Stimulated activated effector memory CD8-positive, alpha-beta T cell treated with anti-CD3 and anti-CD28 coated beads, Interleukin-12 subunit alpha, Interleukin-12 subunit beta, amount 100 ng/mL, for 72 hours (primary cell): ENCODE measurements at regions not wholly inside any gene's neighbourhood (a gene's known extent, or its start where the extent isn't known, plus 50 kb on each side); places are given as distances from the start of the nearest gene placed in this dataset.
"Not testable (repeated sequence)": the region's sequence is repeated elsewhere in the genome, so short reads cannot be mapped to it uniquely, and the experiment has no call there.

Experiments used
- ATAC-seq: fragments of 150-1000 bp; cut with Tn5 transposase; 2 replicates; pipeline ENCODE4 v1.10.0; 2021
- DNase-seq, 2 donors: peaks; one replicate each; pipeline ENCODE4 v3.0.0; 2021 to 2022; ENCODE audit warnings: low spot score in 2 of 2
- H3K27ac Mint-ChIP-seq: one replicate; pipeline ENCODE4 v1.8.0; 2022; ENCODE audit warnings: mild to moderate bottlenecking, mixed read lengths
- H3K36me3 Mint-ChIP-seq: one replicate; pipeline ENCODE4 v1.8.0; 2022; ENCODE audit warnings: mild to moderate bottlenecking, mixed read lengths
- H3K4me1 Mint-ChIP-seq: one replicate; pipeline ENCODE4 v1.8.0; 2022; ENCODE audit warnings: mixed read lengths
- H3K4me3 Mint-ChIP-seq: one replicate; pipeline ENCODE4 v1.8.0; 2022; ENCODE audit warnings: mild to moderate bottlenecking, mixed read lengths
- H3K9me3 Mint-ChIP-seq: one replicate; pipeline ENCODE4 v1.8.0; 2022; ENCODE audit warnings: mixed read lengths

DNA sequence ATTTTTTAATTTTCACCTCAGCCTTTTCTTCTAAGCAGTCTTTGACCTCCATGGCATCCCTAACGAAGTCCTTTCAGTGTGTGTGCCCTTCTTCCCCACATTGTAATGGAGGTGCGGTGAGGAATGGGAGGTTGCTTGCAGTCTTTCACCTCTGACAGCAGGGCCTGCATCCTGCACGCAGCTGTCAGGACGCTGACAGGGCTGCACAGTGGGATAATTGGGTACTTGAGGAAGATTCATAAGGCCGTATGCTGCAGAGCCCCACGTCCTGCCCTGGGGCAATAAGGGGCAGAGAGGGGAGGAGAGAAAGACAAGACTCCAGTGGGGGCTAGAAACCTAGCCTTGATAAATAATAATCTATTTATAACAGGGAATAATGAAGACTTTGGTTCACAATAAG is 184.7 kb downstream of the SAMD5 start:
- H3K36me3 Mint-ChIP-seq: no peaks in the 10 kb centered on the region
- H3K4me1 Mint-ChIP-seq: no peaks in the 10 kb centered on the region
- H3K4me3 Mint-ChIP-seq: no peak overlapping the region
- no peak overlapping the region for H3K27ac Mint-ChIP-seq
- no peaks in the 10 kb centered on the region for H3K9me3 Mint-ChIP-seq
- no peak for DNase-seq
- ATAC-seq: no peak

DNA sequence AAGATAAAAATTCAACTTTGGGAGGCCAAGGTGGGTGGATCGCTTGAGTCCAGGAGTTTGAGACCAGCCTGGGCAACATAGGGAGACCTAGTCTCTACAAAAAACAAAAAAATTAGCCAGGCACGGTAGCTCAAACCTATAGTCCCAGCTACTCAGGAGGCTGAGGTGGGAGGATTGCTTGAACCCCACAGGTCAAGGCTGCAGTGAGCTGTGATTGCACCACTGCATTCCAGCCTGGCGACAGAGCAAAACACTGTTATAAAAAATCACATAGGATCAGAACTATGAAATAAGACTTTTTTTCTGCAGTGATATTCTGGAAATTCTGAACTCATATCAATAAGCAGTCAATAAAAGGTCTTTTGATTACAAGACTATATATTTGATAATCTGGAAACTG is 186.1 kb downstream of the SAMD5 start:
- not testable (repeated sequence) for H3K4me1 Mint-ChIP-seq, ATAC-seq, DNase-seq, H3K4me3 Mint-ChIP-seq, H3K36me3 Mint-ChIP-seq, H3K27ac Mint-ChIP-seq, H3K9me3 Mint-ChIP-seq

DNA sequence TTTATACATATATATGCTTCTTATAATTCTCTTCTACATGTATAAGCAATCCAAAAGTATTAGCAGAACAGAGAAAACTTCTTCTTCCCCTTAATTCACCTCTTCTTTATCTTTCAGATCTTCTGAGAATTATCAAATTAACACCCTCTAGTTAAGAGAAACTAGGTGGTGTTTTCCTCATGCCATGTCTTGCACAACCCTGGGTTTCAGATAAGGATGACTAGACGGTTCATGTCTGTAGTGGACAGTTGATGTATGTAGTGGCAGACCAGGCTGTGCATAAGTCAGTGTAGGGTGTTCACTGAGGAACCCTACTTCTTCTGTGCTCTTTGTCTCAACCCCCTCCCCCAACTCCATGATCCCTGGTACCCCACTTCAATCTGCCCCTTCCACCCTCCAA is 187.3 kb downstream of the SAMD5 start:
- no peaks in the 10 kb centered on the region for H3K36me3 Mint-ChIP-seq
- no peak for DNase-seq
- no peak overlapping the region for H3K4me3 Mint-ChIP-seq
- no peaks in the 10 kb centered on the region for H3K9me3 Mint-ChIP-seq
- H3K4me1 Mint-ChIP-seq: no peaks in the 10 kb centered on the region
- peak; percentile 24 for ATAC-seq
- no peak overlapping the region for H3K27ac Mint-ChIP-seq

DNA sequence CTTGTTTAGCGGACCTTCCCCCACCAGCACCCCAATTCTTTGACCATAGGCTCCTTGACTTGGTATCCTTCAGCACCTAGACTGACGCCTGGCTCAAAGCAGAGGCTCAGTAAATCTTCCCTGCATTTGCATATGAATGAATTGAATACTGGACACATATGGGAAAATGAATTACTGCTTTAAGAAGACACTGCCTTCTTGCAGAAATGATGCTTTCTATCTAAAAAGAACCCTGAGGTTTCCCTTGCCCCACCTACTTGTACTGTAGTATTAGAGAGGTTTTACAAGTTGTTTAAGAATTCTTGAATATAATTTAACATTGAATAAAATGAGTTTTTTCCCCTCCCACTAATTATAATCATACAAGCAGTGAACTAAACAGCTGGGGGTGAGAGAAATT is 190.7 kb downstream of the SAMD5 start:
- Mint-ChIP-seq H3K36me3 (no peaks in the 10 kb centered on the region), H3K4me1 (no peaks in the 10 kb centered on the region)

DNA sequence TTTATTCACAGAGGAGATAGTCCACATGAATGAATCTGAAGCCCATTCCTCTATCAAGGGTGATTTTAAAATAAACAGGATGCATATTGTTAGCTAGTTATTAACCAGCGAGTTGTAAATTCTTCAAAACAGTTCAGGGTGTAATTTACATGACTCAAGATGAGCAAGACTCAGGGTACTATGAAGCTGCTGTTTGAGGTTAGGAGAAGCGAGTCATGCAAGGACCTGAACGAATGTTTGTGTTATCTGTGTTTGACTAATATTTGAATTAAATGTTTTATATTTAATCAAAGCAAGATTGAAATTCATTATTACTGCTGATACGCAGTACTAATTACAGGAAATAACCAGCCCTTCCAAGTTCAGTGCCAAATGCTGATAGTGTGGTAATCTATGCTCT is 191.1 kb downstream of the SAMD5 start:
- ATAC-seq (no peak), DNase-seq (no peak)
- H3K27ac Mint-ChIP-seq: no peak overlapping the region
- H3K36me3 Mint-ChIP-seq: no peaks in the 10 kb centered on the region
- H3K4me3 Mint-ChIP-seq: no peak overlapping the region
- H3K4me1 Mint-ChIP-seq: no peaks in the 10 kb centered on the region
- no peaks in the 10 kb centered on the region for H3K9me3 Mint-ChIP-seq

More for the DNA sequence above, 190.7 kb downstream of the SAMD5 start:
- no peaks in the 10 kb centered on the region for H3K9me3 Mint-ChIP-seq
- DNase-seq: no peak
- H3K4me3 Mint-ChIP-seq: no peak overlapping the region
- H3K27ac Mint-ChIP-seq: no peak overlapping the region
- ATAC-seq: no peak

DNA sequence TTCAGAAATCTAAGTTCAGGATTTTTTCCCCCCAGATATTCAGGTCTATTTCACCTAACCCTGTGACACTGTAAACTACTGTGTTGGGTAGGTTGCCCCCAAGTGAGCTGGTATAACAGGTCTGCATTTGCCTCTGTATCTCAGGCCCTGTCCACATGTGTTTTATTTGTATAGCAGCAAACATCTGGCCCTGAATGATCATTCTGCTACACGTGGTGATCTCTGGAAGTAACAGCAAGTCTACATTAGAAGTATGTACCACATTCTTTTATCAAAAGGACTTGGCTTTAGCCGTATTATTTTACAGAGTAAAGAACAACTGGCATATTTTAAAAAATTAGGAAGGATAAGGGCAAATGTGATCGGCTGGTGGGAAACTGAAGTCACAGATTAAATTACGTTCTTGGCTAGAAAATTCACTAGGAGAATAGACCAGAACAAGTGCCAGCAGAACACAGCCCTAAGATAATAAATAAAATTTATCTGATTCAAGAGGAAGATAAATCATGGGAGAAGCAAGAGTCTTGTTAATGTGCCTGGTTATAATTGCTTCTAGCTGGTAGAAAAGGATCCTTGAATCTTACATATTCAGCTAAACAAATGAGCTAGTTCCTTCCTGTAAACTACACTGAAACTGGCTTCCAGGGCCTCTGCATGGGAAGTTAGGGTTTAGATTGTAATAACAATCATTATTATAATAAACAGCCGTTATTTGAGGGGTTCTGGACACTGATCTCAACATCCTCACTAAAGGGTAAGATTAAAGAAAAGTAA is 192.1 kb downstream of the SAMD5 start:
- ATAC-seq (no peak), DNase-seq (no peak)
- H3K27ac Mint-ChIP-seq: no peak overlapping the region
- no peaks in the 10 kb centered on the region for H3K9me3 Mint-ChIP-seq
- no peaks in the 10 kb centered on the region for H3K36me3 Mint-ChIP-seq
- no peaks in the 10 kb centered on the region for H3K4me1 Mint-ChIP-seq
- no peak overlapping the region for H3K4me3 Mint-ChIP-seq

DNA sequence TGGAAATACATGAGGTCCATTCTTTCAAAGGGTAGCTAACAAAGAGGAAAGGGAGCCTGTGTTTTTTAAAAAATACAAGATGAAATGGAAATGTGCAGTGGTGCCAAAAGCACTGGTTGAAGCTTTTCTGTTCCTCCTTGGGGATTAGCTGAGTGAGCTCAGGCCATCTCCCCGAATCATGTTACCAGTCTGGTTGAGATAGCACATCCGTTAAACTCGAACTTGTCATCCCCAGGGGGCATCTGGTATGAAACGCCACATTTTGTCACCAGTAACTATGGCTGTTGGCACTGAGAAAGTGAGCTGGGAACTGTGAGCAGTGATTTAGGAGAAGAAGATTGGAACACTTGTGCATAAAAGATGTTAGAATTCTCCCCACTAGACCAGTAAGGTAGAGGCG is 196.2 kb downstream of the SAMD5 start:
- Mint-ChIP-seq H3K9me3 (no peaks in the 10 kb centered on the region), H3K4me1 (no peaks in the 10 kb centered on the region), H3K4me3 (no peak overlapping the region), H3K36me3 (no peaks in the 10 kb centered on the region), H3K27ac (no peak overlapping the region)
- DNase-seq (no peak), ATAC-seq (no peak)

DNA sequence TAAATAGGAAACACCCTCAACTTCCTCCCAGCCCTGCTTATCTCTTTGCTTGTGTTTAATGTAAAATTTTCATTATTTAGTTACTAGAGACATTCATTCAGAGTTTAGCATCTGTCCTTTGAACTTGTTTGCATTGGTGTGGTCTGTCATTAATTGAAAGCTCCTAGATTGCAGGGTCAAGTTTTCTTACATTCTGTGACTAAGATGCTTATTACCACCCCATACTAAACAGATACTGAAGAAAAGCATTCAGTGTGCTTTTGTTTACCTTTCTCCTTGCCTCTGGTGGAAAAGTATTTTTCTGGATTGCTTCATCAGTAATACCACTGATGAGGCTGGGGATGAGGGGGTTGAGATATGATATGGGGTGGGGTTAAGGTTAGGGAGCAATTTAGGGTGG is 199.0 kb downstream of the SAMD5 start:
- no peak overlapping the region for H3K4me3 Mint-ChIP-seq
- H3K27ac Mint-ChIP-seq: no peak overlapping the region
- H3K36me3 Mint-ChIP-seq: no peaks in the 10 kb centered on the region
- no peaks in the 10 kb centered on the region for H3K4me1 Mint-ChIP-seq
- no peak for ATAC-seq
- H3K9me3 Mint-ChIP-seq: no peaks in the 10 kb centered on the region
- DNase-seq: no peak

DNA sequence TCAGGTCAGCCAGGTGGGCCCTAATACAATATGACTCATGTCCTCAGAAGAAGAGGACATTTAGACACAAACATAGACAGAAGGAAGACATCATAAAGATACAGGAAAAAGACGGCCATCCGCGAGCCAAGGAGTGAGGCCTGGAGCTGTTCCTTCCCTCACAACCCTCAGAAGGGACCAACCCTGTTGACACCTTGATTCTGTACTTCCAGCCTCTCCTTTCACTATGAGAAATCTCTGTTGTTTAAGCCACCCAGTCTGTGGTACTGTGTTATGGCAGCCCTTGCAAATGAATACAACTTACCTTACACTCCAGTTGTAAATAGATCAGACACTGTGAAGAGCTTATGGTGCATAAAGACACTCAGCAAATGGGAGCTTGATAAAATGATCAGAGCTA is 199.7 kb downstream of the SAMD5 start:
- Mint-ChIP-seq H3K27ac (no peak overlapping the region), H3K4me3 (no peak overlapping the region), H3K4me1 (no peaks in the 10 kb centered on the region), H3K36me3 (no peaks in the 10 kb centered on the region), H3K9me3 (no peaks in the 10 kb centered on the region)
- DNase-seq (no peak), ATAC-seq (no peak)

DNA sequence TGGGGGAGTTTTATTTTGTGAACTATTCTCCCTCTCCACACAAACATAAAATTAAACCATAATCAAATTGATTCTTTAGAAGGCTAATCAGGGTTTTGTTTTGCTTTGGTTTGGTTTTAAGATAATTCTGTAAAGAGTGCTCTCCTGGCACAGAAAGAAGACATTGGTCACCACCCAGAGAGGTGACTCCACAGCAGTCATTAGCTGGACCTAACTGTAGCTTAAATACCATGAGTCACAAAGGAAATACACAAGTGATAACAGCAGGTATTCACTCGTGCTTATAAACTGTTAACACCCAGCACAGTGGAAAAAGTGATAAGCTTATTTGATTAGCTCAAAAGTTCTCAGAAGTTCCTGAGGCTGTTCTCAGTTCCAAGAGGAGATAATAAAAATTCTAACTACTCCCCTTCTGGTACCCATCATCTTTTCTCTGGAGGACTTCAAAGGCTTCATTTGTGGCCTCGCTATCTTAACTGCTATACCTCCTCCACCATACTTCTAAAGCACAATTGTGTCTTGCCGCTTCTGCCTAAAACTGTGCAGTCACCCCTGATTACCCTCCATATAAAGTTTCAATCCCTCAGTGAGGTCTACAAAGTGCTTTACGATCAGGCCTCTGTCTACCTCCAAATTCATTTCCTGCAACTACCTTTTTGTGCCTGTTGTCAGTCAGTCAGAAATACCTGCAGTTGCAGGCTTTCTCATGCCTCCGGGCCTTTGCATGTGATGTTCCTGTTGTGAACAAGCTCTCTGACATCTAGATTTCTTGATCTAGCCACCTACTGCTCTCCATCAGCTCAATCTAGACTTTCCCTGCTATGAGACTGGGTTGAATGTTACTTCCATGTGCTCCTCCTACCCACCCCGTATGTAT is 201.1 kb downstream of the SAMD5 start:
- ATAC-seq (no peak), DNase-seq (no peak)
- H3K9me3 Mint-ChIP-seq: no peaks in the 10 kb centered on the region
- no peak overlapping the region for H3K4me3 Mint-ChIP-seq
- no peaks in the 10 kb centered on the region for H3K36me3 Mint-ChIP-seq
- no peak overlapping the region for H3K27ac Mint-ChIP-seq
- H3K4me1 Mint-ChIP-seq: no peaks in the 10 kb centered on the region

DNA sequence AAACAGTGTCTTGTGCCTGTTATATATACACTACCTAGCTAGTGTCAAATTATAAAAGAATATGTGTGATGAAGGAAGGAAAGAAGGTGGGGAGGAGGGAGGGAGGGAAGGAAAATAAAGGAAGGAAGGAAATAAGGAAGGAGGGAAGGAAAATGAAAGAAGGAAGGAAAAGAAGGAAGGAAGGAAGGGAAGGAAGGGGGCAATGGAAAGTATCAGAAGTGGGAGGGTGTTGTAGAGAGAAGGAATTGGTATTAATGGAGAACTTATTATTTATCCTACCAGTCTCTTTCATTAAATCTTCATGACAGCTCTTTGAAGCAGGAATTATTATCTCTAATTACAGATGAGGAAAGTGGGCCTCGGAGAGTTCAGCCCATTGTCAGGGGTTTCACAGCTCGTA is 202.4 kb downstream of the SAMD5 start:
- ATAC-seq (no peak), DNase-seq (no peak)
- no peaks in the 10 kb centered on the region for H3K9me3 Mint-ChIP-seq
- no peaks in the 10 kb centered on the region for H3K36me3 Mint-ChIP-seq
- no peak overlapping the region for H3K4me3 Mint-ChIP-seq
- no peaks in the 10 kb centered on the region for H3K4me1 Mint-ChIP-seq
- no peak overlapping the region for H3K27ac Mint-ChIP-seq

DNA sequence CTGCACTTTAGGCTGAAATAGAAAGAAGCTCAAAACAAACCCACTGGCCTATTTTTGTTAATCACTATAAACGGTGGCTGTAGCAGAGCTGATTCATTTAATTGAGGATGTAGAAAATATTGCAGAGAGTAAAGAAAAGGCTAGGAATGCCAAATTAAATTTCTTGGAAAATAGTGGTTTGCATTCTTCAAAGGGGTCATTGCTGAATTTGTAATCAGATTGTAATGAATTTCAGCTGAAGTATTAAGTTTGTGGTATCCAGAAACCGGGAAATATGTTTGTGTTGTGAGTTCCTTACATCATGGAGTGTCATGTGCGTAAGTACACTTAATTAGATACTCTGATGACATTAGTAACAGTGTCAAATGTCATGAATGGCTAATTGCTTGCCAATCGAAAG is 203.0 kb downstream of the SAMD5 start:
- ATAC-seq (no peak), DNase-seq (no peak)
- Mint-ChIP-seq H3K9me3 (no peaks in the 10 kb centered on the region), H3K4me1 (no peaks in the 10 kb centered on the region), H3K4me3 (no peak overlapping the region), H3K36me3 (no peaks in the 10 kb centered on the region), H3K27ac (no peak overlapping the region)

DNA sequence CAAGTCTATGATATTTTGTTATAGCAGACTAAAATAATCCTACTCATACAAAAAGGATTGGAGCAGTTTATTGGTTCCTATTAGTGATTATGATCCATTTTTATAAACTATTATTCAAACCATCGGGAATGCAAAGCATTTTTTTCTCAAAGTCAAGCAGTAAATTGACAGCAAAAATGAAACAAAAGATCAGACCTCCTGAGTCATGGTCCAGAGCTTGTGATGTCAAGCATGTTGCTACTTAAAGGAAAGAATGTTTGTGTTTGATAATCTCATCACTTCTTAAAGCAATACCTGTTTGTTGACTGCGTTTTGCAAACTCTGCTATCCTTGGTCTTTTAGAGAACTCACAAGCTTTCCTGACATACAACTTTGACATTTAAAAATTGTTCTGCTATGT is 204.4 kb downstream of the SAMD5 start:
- ATAC-seq (no peak), DNase-seq (no peak)
- no peaks in the 10 kb centered on the region for H3K36me3 Mint-ChIP-seq
- no peaks in the 10 kb centered on the region for H3K4me1 Mint-ChIP-seq
- no peaks in the 10 kb centered on the region for H3K9me3 Mint-ChIP-seq
- no peak overlapping the region for H3K4me3 Mint-ChIP-seq
- H3K27ac Mint-ChIP-seq: no peak overlapping the region

DNA sequence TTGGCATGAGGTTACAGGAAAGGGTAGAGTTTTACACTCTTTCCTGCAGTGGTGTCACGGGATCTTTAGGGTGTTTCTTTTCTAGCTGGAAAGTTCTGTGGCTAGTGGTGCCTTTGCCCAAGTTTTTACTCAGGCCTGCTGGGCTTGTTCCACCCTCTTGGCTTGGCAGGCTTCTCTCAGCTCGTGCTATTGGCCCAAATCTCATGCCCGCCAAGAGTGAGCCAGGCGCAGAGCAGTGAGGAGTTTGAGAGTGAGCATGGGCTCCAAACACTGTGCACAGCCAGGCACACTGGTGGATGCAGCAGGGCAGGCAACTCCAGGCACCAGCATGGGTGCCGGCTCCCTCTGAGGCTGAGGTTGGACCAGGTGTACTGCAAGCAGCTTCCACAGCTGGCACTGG is 206.5 kb downstream of the SAMD5 start:
- H3K27ac Mint-ChIP-seq: no peak overlapping the region
- H3K36me3 Mint-ChIP-seq: no peaks in the 10 kb centered on the region
- no peak overlapping the region for H3K4me3 Mint-ChIP-seq
- DNase-seq (no peak), ATAC-seq (peak; percentile 11)
- no peaks in the 10 kb centered on the region for H3K4me1 Mint-ChIP-seq
- H3K9me3 Mint-ChIP-seq: no peaks in the 10 kb centered on the region

DNA sequence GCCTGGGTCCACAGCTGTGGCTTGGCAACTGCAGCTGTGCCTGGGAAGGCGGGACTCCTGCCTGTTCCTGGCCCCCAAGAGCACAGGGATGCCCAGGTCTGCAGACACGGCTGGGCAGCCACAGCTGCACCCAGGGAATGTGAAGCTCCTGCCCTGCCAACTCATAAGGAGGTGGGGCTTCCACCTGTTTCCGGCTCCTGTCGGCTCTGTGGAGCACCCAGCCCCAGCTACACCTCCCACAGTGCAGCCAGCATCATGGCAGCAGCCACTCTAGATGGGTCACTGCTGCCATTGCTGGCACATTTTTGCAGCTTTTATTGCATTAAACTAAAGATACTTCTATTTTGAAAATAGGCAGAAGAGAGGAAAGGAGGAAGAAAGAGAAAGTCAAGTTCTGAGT is 207.9 kb downstream of the SAMD5 start:
- no peak overlapping the region for H3K4me3 Mint-ChIP-seq
- peak; percentile 19 for ATAC-seq
- no peaks in the 10 kb centered on the region for H3K9me3 Mint-ChIP-seq
- no peak for DNase-seq
- no peaks in the 10 kb centered on the region for H3K36me3 Mint-ChIP-seq
- no peak overlapping the region for H3K27ac Mint-ChIP-seq
- H3K4me1 Mint-ChIP-seq: no peaks in the 10 kb centered on the region

DNA sequence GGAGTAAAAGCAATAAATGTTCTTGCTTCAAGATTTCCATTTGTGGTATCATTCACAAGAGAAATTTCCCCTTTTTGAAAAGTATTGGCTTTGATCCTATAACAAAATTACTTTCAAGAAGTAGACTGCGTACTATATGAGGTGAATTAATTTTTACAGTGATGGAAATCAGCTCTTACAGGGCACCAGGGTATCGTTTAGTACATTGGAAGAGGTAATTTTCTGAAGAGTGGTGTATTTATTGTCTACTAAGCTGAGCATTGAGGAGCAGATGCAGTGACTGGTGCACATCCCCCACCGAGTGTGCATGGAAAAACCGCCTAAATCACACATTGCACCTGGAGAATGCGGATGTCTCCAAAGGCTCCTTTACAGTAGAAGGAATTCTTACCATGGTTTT is 209.5 kb downstream of the SAMD5 start:
- no peak overlapping the region for H3K4me3 Mint-ChIP-seq
- H3K27ac Mint-ChIP-seq: no peak overlapping the region
- no peaks in the 10 kb centered on the region for H3K36me3 Mint-ChIP-seq
- DNase-seq (no peak), ATAC-seq (no peak)
- no peaks in the 10 kb centered on the region for H3K4me1 Mint-ChIP-seq
- peaks cover 3% of the 10 kb centered on the region for H3K9me3 Mint-ChIP-seq
